Tongue (tissue), 1 donor: ENCODE measurements at regions not wholly inside any gene's neighbourhood (a gene's known extent, or its start where the extent isn't known, plus 50 kb on each side); places are given as distances from the start of the nearest gene placed in this dataset.

Experiments
- DNase-seq: peaks from one replicate; pipeline ENCODE4 v3.0.0-alpha.2; 2015

DNA sequence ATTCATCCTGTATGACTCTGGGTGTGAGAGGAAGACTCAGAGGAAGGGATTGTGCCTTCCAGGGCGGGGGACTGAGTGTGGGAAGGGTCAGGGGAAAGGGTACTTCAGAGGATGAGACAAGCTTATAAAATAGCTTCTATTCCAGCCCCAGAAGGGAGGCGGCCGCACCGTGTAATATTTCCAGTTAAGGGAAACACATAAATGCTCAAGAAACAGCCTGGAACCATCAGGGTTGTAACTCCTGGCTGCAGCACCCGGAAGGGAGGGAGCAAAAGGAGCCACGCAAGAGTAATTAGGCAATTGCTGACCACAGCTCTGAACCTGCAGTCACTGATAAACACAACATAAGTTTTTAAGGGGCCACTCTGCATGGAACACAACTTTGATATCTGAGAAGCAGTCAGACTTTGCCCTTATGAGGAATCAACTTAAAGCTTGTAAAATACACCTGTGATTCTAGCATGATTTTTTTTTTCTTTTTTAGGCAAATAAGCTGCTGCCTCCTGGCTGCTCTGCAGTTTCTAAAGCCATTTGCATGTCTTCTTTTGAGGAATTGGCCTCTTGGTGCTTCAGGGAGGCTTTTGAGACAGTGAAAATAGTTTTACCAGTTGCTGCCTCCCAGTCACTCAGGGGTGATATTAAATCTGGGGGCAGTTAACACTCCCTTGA lies 382.7 kb downstream of the ENC1 start:
- DNase-seq: peak; percentile 69

DNA sequence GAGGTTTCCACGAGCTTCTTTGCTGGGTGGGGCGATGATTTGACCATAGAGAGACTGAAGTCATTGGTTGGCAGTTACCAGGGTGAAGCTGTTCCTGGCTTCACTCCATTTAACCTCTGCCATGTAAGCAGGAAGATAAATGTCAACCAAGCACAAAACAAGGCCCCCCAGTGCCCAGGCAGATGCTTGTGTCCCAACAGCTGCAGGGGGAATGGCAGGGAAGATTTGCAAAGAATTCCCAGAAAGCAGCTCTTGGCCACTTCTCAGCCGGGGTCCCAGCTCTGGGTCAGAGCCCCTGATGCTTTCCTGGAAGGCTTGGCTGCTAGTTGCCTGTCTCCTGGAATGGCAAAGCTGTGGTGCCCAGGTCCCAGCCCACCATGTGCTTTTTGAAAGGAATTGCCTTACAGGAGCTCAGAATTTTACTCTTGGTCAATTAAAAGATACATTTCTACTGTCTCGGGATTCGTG lies 383.4 kb downstream of the ENC1 start:
- peak; percentile 86 for DNase-seq

DNA sequence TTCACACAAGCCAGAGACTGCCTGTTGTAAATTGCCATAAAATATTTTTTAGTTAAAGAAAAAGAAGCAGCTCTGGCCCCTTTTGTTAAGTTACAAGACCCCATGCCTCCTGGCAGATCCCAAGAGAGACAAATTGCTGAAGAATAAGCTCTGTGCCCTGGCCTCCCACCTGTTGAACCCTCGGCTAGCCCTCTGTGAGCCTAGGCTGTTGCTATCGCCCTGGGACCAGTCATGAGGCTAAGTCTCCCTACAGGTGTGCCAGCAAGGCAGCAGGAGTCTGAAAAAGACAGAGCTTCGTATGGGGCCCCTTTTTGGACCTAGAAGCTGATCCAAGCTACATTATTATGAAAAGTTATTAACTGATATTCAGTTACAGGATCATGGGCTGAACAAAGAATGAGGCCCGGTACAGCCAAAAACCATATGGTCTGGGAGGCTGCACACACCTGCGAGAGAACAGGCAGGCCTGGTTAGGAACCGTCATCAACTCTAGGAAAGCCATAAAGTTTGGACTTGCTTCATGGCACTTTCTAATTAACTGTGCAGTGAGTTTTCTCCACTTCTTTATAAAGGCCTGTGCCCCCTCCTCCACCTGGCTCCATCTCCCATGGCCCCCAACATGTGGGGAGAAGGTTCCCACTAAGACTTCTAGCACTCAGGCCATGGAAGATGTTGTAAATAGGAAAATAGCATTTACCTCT lies 384.7 kb downstream of the ENC1 start:
- no peak for DNase-seq

DNA sequence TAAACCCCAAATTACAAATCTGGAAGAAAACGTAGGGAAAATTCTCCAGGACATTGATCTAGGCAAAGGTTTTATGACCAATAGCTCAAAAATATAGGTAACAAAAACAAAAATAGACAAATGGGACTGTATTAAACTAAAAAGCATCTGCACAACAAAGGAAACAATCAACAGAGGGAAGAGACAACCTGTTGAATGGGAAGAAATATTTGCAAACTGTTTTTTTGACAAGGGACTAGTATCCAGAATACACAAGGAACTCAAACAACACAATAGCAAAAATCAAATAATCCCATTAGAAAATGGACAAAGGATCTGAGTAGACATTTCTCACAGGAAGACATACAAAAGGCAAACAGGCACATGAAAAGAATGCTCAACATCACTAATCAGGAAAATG lies 386.3 kb downstream of the ENC1 start:
- no peak for DNase-seq

DNA sequence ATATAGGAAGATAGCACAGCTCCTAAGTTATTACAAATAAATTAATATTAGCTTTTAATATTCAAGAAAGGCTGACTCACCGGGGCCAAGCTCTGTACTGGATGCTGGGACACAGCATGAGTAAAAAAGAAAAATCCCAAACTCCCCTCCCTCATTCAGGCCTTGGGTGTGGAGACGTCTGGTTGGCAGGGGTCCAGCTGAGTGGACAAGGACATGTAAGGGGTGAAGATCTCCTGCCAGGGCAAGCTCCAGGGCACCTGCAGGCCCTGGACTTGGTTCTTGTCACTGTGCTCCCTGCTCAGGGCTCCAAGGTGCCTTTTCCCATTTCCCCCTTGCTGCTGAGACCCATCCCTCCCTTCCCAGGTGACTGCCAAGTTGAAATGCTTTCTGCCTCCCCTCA lies 388.5 kb downstream of the ENC1 start:
- no peak for DNase-seq

DNA sequence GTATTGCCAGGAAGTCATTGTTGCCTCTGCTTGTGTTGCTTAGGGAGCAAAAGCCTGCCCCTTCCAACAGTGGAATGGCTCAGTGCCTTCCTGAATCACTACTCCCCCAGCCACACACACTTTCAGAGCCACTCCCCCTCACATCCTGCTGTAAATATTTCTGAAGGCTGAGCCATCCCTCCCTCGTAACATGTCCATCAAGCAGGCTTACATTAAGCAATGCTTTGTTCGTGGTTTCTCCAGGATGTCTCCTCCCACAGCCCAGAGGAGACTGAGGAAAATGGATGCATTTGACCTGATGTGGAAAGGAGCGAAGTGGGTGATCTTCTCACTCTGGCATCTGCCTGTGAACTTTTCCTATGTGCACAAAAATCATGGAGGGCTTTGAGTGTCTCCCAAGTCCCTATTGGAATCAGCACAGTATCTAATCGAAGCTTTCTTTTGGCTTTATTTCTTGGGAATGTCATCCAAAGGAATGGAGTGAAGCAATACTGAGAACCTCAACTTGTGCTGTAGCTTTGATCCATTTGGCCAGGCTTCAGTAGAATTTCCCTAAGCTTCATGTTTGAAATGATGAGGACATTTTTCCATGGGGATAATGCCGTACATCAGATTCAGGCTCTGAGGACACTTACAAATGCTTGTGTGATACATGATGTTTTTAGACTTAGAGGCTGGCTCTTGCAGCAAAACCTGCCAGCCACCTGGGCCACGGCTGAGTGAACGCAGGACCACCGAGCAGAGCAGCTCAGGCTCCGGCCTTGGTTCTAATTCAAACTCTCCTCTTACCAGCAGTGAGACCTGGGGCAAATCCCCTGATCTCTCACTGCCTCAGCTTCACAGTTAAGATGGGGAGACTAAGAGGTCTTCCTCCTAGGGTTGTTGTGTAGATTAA lies 389.1 kb downstream of the ENC1 start:
- DNase-seq: peak; percentile 77

DNA sequence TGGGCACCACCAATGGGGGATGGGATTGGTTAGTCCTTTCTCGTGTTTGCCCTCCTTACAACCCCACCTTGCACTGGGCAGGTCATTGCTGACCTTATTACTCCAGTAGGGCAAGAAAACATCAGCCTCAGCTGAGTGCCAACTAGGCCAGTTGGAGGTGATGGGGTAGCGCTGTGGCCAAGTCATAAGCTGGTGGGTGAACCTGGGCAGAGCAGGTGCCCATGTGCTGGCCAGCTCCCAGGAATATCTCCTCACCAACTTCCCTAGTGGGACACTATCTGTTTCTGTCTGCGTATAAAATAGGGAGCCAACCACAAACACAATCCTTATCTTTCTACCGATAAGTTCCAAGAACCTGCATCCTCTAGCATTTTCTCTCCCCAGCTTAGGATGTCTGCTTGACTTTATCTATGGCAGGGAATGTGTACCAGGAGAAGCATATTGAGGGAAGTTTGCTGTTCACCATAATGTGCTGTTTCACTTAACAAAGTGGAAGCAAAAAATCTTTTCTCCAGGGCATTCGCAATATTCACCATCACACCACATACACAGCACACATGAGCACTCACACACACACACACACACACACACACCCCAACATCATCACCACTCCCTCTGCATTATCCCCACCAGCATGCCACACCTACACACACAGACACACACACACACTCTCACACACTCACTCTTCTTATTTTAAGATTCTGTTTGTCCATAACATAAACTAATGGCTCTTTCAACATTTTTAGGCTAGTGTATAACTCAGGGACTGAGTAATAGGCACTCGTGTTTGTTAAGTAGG lies 390.0 kb downstream of the ENC1 start:
- DNase-seq: no peak

DNA sequence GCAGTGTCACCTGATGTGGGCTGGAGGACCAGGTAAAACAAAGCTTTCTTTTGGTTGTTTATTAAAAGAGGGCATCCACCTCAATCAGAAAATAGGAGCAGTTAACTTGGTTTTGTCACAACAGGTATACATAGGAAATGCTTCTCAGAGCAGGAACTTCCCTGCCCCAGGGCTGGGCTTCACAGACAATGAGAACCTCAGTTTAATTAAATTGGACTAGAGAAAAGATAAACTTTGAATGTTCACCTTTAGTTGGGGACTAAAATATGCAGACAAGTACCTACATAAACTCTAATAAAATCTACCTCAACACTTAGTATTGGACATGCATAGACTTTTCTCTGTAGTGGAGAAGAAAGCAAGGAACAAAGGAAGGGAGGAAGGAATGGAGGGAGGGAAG lies 392.0 kb downstream of the ENC1 start:
- DNase-seq: no peak

DNA sequence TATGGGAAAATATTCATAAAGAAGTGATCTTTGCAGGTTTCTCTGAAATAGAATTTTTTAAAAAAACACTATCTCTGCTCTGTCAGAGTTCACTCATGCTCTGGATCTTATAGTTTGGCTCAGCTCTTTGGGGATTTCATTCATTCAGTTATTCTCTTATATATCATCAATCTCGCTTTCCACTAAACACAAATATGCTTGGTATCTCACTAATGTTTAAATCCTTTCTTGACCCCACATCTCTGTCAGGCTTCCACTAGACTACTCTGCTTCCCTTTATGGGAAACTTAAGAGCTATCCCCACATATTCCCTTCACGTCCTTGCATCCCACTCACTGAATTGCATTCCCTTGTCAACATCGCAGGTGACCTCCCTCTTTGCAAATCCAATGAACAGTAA lies 396.1 kb downstream of the ENC1 start:
- DNase-seq: no peak

DNA sequence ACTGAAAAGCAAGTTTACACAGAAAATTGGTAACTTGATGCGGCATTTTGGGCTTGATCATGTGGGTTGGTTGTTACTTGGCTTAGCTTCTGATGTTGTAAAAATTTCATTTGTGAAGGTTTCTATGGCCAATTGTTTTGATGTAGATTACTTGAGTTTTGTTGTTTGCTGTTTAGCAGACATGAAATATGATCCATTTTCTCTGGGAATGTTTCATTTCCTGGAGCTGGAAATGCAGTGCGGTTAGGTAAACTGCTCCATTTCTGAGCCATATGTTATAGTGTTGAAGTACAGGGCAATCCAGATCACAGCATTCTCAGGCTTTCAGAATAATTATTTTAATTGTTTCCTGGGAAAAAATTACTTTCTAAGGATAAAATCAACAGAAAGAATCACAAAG lies 396.9 kb downstream of the ENC1 start:
- peak; percentile 48 for DNase-seq

DNA sequence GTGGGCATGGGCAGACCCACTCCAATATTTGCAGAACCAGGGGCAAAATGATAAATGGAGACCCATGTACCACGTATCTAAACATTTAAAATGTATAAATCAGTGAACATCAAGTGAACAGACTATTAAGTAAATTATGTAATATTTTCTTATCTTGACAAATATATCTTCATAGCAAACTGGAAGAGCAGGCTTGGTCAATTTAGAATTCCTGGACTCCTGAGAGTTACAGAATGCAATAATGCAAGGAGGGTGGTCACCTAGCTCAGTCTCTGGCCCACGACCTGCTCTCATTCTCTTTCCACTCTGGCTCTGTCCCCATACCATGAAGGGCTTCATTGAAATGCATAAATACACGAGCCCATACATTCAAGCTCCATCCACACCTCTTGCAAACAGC lies 398.0 kb downstream of the ENC1 start:
- DNase-seq: no peak

DNA sequence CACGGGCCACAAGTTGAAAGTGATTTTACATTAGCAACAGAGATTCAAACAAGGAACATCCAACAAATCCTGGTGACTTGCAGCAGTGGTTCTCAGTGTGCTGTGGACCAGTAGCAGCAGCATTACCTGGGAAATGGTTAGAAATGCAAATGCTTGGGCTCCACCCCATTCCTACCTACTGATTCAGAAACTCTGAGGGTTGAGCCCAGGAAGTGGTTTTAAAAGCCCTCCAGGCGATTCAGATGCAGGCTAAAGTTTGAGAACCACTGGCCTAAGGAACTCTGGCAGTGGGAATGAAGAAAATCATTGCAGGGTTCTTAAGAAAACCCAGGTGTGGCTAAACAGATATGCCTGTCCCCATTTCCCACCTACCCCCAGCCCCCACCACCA lies 398.8 kb downstream of the ENC1 start:
- DNase-seq: no peak

DNA sequence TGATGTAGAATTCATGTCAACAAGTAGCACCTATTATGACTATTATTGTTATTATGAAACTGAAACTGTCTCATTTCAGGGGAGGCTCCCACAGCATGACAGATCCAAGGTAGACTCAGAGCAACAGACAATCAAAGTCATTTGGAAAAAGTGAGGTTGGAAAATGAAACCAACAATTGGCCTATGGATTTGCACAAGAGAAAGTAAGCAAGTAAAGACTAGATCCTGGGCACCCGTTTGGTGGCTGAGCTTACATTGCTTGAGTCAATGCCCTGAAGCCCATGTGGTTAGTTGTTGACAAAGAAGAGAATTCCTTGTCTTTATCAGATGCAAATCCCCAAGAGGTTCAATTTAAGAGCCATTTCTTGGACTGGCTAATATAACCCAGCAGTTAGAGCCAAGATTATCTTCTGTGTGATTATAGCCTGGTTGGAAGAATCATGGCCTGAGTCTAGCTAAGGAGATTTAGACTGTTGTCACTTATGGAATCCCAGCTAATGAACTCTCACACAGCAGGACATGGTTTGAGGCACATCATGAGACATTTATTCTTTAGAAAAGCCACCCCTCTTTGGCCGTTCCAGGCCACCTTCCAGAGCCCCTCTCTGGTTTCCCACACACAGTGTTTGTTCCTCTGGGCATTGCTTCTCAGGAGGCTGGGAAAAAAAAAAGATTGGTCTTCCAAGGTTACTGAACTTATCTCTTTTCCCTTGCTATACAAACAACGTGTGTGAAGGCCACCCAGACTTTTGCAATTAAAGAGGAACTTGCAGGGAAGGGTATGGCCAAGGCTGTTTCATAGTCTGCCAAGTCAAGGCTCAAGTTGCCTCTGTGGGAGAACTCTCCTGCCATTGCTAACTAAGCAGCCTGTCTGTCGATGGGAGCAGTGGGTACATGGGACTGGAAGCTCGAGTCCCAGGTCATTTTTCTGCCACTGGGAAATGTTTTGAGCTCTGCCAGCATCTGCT lies 399.5 kb downstream of the ENC1 start:
- no peak for DNase-seq

DNA sequence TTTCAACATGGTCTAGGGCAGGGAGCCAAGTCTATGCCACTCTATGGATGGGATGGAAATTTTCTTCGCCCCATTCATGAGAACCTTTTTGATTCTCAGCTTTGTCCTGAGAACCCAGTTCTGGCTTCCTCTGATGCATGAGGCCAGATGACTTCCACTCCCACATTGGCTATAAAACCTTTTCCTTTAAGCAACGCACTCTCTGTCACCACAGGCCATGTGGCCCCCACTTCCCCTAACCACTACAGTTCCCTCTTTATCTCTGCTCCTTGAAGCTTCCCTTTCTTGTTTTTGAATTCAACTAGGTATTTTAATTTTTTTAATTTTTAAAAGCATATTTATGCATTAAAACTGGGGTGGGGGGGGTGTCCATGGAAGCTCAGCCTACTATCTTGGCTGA lies 401.3 kb downstream of the ENC1 start:
- DNase-seq: no peak

DNA sequence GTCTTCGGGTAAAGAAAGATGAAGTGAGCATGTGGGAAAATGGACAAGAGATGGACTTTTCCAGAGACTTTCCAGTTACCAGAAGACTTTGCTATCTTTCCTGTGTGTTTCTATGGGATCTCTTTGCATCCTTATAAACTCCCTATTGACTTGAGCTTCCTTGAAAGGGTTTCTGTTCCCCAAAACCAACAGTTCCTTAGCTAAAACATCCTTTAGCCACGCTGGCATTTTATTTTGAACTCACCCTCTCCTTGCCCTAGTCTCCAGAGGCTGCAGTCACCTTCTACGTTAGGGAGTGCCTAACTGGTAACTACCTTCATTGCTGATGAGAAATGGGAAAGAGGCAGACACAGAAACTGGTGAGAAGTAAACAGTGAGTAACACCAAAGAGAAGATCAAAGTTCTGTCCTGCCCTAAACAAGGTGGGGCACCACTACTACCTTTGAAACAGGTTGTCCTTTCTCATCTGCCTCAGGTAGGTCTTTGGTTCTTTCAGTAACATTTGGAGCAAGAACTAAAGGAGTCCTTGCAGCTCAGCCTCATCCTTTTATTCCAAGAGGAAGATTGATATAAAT lies 402.9 kb downstream of the ENC1 start:
- DNase-seq: no peak

DNA sequence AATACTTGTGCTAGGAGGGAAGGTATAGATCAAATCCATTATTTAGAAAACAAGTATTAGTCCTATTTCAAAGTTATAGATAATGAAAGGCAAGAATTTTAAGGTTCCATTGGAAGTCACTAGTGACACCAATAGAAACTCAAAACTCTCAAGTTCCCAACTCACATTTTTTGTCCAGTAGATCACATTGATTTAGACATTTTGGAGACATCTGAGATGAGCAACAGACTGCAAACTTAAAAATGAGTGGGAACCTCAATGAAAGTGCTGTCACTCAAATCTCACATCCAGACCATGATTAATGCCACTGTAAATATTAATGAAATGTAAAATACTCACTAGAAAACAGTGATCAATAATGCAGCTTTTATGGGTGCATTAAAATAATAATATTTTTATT lies 405.0 kb downstream of the ENC1 start:
- DNase-seq: no peak

DNA sequence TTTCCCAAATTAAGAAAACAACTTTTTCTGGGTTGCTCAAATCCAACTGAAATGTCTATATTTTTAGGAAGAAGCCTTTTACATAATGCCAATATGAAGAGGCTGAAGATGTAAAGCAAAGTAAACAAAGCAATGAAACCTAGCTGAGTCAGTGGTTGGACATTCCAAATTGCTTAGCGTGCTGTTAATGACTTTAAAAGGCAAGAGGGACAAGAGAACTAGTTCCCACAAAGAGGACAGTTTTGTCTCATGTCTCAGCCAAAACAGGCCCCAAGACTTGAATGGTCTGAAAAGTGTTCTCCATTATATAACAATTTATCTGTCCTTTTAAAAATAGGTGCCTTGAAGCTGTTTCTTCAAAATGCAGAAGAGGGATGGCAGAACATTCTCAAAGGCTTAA lies 407.0 kb downstream of the ENC1 start:
- DNase-seq: no peak

DNA sequence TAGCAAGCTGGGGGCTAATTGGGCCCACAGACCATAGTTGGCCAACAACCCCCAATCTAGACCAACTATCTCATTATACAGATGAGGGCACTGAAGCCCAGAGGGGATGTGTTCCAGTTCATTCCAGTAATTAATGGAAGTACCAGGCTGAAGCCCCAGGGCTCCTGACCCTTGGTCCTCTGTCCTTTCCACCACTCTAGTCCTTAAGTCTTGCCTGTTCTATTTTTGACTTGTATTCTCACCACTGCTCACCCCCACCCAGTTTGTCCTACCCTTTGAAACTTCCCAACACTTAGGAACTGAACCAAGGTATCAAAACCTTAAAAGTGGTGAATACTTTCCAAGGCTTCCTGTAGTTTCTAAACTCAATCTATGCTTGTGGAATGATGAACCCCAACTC lies 407.4 kb downstream of the ENC1 start:
- DNase-seq: no peak

DNA sequence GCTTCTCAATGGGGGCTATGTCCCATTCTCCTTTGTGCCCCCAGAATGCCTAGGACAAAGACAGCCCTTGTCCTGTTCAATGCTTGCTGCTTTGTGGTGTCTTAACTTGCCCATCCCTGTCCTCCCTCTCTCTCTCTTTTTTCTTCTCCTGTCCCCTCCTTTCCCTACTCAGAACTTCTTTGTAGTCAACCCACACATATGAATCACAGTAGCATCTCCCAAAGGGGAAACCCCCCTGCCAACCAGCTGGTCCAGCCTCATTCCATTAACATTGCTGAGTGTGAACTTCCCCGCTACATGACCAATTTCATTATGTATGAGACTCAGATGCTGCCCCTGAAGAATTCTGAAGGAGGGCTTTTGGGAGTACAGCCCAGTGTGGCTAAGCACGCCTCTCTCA lies 408.3 kb downstream of the ENC1 start:
- no peak for DNase-seq

DNA sequence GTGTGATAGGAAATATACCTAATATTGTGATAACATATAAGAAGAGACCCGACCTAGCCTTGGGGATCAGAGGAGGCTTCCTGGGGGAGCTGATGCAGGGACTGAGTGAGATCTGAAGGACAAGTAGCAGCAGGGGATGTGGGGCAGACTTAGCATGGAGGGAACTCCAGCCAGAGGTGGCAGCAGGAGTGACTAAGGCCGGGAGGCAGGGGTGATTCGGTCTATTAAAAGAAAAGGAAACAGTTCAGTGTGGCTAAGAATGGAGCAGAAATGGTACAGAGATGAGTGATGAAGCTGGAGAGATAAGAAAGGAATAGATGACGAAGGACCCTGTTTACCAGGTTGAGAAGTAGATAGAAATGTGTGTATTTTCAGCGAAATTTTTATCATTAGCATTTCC lies 408.8 kb downstream of the ENC1 start:
- DNase-seq: no peak
